ENCODE measurements at regions not wholly inside any gene's neighbourhood (a gene's known extent, or its start where the extent isn't known, plus 50 kb on each side); places are given as distances from the start of the nearest gene placed in this dataset.
"Not testable (repeated sequence)": the region's sequence is repeated elsewhere in the genome, so short reads cannot be mapped to it uniquely, and the experiment has no call there.

GRCh38 chr2:182477774-182478173 is 50.9 kb upstream of the PDE1A start:
- DNase-seq, result no peak

DNA sequence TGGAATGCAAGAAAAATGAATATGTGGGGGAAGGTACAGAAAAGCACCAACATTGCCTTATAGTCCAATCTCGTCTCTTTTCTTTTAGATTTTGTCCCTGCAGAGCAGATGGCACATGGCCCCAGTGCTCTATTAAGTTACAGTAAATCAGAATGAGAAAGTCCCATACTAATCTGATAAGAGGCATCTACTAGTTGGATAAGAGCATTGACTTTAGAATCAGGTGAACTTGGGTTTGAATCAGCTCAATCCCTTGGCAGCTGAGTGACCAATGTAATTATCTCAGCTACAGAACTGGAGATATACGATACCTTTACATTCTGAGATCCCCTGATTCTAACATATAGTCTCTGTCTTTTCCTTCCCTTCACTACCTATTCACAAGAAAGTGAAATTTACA is 54.8 kb upstream of the PDE1A start:
- DNase-seq, result no peak

DNA sequence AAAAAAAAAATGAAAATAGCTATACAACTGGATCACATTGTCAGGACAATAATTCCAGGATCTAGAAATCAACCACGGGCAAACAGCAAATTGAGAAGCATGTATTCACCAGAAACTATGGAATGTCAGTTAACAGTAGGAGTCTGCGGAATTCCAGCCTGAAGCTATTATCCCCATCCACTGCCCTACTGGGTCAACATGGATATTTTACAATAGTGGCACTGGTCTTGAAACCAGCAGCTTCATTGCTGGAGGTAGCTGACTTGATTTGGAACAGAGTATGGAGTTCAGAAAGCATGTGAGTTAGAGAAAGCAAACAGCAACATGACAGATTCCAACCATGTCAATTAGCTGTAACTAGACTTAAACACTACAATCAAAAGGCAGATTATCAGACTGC is 55.7 kb upstream of the PDE1A start:
- no peak for DNase-seq

GRCh38 chr2:182496596-182496995 is 69.8 kb upstream of the PDE1A start:
- no peak for DNase-seq

DNA sequence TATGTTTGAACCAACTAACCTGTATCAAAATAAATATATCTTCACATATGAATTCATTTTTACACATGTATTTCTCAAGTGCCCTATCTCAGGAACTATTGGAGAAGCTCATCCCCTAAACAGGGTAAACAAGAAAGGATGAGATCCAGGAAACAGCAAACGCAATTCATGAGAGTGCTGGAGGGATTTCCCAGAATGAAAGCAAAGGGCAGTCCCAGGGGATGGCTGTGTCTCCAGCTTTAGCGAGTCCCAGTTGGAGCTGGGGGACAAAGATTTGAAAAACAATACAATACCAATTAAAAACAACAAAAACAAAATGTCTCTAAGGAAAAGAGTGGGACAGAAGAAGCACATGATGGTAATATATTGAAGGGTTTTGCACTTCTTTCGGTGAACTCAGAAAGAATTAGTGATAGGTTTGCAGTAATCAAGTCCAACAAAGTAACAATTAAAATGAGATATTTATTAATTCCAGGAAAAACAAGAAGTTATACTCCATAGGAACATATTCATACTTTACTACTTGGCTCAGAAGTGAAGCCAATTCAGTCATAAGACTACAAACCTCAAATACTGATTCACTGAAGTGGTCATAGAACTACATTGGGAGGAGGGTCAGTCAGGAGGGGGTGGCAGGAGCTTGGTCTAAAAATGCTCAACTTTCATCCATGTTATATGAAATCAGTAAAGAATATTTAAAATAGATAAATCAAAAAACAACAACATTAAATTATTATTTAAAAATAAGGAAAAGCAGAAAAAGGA is 73.1 kb upstream of the PDE1A start:
- DNase-seq, result no peak

DNA sequence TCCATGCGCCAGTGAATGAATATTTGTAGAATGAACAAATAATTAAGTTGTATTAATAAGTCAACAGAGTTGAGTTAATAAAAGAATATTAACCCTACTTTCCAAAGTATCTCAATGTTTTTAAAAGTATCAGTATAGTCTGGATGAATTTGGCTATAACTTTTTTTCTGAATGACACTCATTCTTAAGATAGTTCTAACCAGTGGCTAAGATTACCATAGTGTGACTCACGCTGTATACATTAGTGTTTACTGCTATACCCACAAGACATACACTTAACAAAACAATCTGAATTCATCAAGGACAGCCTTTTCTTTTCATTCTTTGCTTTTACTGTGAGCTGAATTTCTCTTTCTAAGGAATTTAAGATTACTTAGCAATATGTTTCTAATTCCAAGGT is 77.0 kb upstream of the PDE1A start:
- no peak for DNase-seq

- DNase-seq, result no peak
Observed at GRCh38 chr2:182504903-182505302, 78.1 kb upstream of the PDE1A start.

GRCh38 chr2:182506606-182507005 is 79.8 kb upstream of the PDE1A start:
- no peak for DNase-seq

DNA sequence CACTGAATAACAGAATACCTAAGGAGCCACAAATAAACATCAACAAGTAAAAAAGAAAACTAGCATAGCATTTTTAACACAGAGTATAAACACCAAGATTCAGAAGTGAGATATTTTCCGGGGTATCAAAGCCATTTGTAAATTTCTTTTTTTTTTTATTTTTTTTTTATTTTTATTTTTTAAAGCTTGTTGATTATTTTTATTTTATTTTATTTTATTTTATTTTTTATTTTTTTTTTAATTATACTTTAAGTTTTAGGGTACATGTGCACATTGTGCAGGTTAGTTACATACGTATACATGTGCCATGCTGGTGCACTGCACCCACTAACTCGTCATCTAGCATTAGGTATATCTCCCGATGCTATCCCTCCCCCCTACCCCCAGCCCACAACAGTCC is 81.7 kb upstream of the PDE1A start:
- not testable (repeated sequence) for DNase-seq

DNA sequence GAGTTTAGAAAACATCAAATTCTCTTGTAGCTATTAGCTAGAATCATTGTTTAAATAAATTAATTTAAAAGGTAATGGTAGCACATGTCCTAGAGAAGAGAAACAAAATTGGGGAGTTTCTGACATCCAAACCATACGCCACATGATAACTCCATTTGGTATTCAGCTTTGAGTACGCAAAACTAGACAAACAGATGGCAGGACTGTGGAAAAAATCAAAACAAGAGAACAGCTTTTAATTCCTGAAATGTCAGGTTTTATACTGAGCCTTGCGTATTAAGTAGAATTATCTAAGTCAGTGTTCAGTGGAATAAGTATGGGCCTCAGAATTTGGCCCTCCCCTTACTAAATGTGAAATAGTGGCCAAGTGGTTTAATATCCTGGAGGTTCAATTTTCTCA is 82.4 kb upstream of the PDE1A start:
- no peak for DNase-seq

- no peak for DNase-seq
Observed at GRCh38 chr2:182521453-182522404, 94.9 kb upstream of the PDE1A start.

DNA sequence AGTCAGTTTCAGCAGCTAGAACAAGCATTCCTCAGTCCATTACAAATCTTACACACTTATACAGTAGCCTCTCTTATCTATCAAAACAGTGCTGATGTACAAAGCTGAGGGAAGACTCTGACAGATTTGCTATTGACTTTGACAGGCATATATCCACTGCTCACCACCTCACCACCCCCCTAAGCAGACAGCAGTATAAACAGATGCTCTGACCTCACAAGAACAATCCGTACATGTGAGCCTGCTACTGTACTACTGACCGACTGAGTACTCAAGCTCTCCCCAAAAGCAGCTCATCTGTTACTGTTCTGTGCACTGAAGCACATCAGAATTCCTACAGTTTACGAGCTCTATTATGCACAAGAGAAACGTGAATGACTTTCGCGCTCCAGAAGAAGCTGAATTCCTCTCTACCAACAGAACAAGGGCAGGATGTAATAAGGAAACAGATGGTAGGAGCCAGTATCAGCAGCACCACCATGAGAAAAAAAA is 95.6 kb upstream of the PDE1A start:
- DNase-seq, result peak; percentile 67

DNA sequence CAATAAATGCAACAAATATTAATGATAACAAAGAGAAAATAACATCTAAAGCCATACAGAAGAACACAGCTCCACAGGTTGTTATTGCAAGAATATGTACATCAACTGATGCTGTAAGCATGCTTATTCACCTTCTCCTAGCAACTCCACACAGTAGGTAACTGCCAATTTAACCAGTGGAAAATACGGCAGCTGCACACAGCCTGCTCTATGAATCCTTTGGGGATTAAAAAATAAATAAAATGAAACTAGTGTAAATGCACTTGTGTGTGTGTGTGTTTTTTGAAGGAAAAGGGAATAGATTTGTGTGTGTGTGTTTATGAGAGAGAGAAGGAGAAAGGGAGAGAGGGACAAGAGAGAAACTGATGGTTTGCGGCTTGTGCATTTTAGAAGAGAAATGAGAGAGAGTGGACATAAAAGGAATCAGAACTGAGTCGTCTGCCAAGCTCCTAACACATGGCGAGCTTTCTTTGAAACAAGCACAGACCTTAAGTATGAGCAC is 96.2 kb upstream of the PDE1A start:
- DNase-seq, result peak; percentile 68

- no peak for DNase-seq
Observed at GRCh38 chr2:182530636-182531035, 103.8 kb upstream of the PDE1A start.

- DNase-seq, result no peak
Observed at GRCh38 chr2:182540252-182540651, 113.4 kb upstream of the PDE1A start.

- DNase-seq, result no peak
Observed at GRCh38 chr2:182541268-182541667, 114.4 kb upstream of the PDE1A start.

GRCh38 chr2:182542501-182543258 is 115.8 kb upstream of the PDE1A start:
- no peak for DNase-seq

DNA sequence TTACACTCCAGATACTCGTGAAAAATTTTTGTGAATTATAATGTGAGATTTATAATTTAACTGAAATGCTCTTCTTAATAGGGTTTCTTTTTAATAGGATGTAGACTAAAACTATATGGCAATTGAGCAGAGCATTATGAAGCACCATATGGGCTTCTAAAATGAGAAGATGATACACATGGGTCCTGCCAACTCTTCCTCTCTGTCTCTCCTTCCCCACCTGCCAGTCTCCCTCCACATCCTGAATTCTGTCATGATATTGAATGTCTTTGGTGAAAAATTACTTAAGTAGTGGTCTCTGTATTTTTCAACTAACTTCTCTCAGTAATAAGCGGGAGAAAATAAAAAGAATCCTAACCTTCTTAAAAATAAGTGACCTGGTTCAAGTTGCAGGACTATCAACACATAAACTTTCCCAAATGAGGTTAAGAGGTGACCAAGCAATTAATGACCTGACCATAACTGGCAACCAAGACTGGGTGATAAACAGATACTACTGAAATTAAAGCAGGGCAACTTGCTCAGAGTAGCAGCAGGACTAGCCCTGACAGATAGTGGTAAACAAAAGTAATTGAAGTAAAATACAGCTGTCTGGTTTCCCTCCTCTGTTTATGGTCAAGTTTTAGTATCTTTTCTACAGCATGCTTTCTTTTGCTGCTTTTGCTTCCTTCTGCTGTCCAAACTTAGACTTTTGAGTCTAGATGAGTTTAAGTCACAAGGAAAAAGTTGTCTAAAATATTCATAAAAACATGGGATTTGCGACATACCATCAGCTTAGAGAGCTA is 117.1 kb upstream of the PDE1A start:
- no peak for DNase-seq

GRCh38 chr2:182545420-182546167 is 118.8 kb upstream of the PDE1A start:
- no peak for DNase-seq

DNA sequence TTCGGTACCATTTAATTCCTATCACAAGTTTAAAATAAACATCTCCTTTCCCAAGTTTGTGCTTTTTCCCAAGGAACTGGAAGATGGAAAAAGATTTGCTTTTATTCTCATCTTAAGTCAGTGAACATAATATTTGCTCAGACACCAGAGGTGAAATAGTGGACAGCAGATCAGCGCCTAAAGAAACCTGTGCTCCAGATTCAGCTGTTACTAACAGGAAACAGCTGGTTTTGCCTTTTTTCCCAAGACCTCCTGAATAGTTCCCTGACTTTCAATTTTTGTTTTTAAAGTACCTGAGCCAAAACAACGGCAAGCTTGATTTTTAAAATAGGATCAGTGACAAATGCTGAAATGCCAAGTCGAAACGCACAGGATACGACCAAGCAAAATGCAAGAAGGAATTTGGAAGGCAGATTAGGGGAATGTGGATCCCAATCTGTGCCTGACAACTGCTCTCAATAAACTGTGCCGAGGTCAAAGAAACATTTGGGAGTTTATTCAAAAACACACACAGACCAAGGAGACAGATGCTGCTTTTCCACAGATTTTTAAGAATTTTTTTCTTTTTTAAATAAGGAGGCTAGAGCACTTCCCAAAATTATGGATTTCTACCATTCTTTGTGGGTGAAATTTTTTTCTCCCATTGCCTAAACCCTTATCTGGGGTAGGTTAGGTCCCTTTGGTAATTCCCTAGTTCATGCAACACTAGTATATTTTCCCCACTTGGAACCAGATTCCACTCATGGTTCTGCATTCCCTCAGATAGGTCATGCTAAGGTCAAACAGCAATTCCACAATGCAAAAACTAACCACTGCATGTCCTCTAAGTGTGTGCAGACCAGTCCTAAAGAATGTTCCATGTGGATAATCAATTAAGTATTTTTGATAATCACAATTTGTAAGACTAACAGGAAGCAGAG is 121.5 kb upstream of the PDE1A start:
- no peak for DNase-seq
